ENCODE measurements at regions not wholly inside any gene's neighbourhood (a gene's known extent, or its start where the extent isn't known, plus 50 kb on each side); places are given as distances from the start of the nearest gene placed in this dataset.
"Not testable (repeated sequence)": the region's sequence is repeated elsewhere in the genome, so short reads cannot be mapped to it uniquely, and the experiment has no call there.

GRCh38 chr5:114949756-114950155, 220.0 kb downstream of the TRIM36 start:
- DNase-seq = no peak

- DNase-seq = no peak
Observed at GRCh38 chr5:114948986-114949621, 220.6 kb downstream of the TRIM36 start.

- DNase-seq = no peak
Observed at GRCh38 chr5:114948363-114948762, 221.3 kb downstream of the TRIM36 start.

GRCh38 chr5:114940709-114941108, 229.0 kb downstream of the TRIM36 start:
- no peak for DNase-seq

- no peak for DNase-seq
Observed at GRCh38 chr5:114935490-114935889, 234.2 kb downstream of the TRIM36 start.

GRCh38 chr5:114928644-114929462, 240.9 kb downstream of the TRIM36 start:
- no peak for DNase-seq

GRCh38 chr5:114924769-114925168, 244.9 kb downstream of the TRIM36 start:
- DNase-seq = no peak

GRCh38 chr5:114912189-114912920, 257.4 kb downstream of the TRIM36 start:
- no peak for DNase-seq

- no peak for DNase-seq
Observed at GRCh38 chr5:114910727-114911126, 259.0 kb downstream of the TRIM36 start.

GRCh38 chr5:114909424-114909823, 260.3 kb downstream of the TRIM36 start:
- DNase-seq = no peak

- no peak for DNase-seq
Observed at GRCh38 chr5:114903767-114904166, 265.9 kb downstream of the TRIM36 start.

GRCh38 chr5:114898602-114899001, 271.1 kb downstream of the TRIM36 start:
- no peak for DNase-seq

- DNase-seq = no peak
Observed at GRCh38 chr5:114883675-114884074, 286.0 kb downstream of the TRIM36 start.

- no peak for DNase-seq
Observed at GRCh38 chr5:114859438-114859735, 310.3 kb downstream of the TRIM36 start.

- DNase-seq = no peak
Observed at GRCh38 chr5:114858665-114859437, 310.9 kb downstream of the TRIM36 start.

- no peak for DNase-seq
Observed at GRCh38 chr5:114857941-114858551, 311.7 kb downstream of the TRIM36 start.

- not testable (repeated sequence) for DNase-seq
Observed at GRCh38 chr5:114844711-114845110, 325.0 kb downstream of the TRIM36 start.

GRCh38 chr5:114839360-114839759, 330.3 kb downstream of the TRIM36 start:
- no peak for DNase-seq

- no peak for DNase-seq
Observed at GRCh38 chr5:114838937-114839336, 330.8 kb downstream of the TRIM36 start.

- no peak for DNase-seq
Observed at GRCh38 chr5:114830114-114830513, 339.6 kb downstream of the TRIM36 start.

GRCh38 chr5:114822863-114823262, 346.8 kb downstream of the TRIM36 start:
- no peak for DNase-seq

- no peak for DNase-seq
Observed at GRCh38 chr5:114822436-114822835, 347.3 kb downstream of the TRIM36 start.

- no peak for DNase-seq
Observed at GRCh38 chr5:114790403-114790792, 379.3 kb downstream of the TRIM36 start.

Measured in NCI-H748 treated with DMSO at 0.1 percent for 48 hours (cell line).